Astrocyte (in vitro differentiated cells and primary cell): ENCODE measurements at regions not wholly inside any gene's neighbourhood (a gene's known extent, or its start where the extent isn't known, plus 50 kb on each side); places are given as distances from the start of the nearest gene placed in this dataset.
"Not testable (repeated sequence)": the region's sequence is repeated elsewhere in the genome, so short reads cannot be mapped to it uniquely, and the experiment has no call there.

Experiments
- DNase-seq: peaks from one replicate; pipeline ENCODE4 v3.0.0-alpha.2; 2010; ENCODE audit warnings: low read depth
- FAIRE-seq: peaks from 2 replicates; lab custom pipeline; 2011; peaks lifted over from hg19 to GRCh38; lab: Jason Lieb, UNC
- H2AFZ ChIP-seq: 2 replicates; pipeline ENCODE4 v1.6.0; 2012; ENCODE audit warnings: low read depth, low read length, inconsistent platforms
- H3K27ac ChIP-seq: 2 replicates; pipeline ENCODE4 v1.5.1; 2011; ENCODE audit warnings: low read depth, low read length, inconsistent platforms
- H3K27me3 ChIP-seq: 2 replicates; pipeline ENCODE4 v1.6.0; 2011; ENCODE audit warnings: low read length, inconsistent platforms; ENCODE audit not compliant: insufficient read depth
- H3K36me3 ChIP-seq: 2 replicates; pipeline ENCODE4 v1.5.1; 2011; ENCODE audit warnings: low read length, inconsistent platforms; ENCODE audit not compliant: insufficient read depth
- H3K4me1 ChIP-seq: 2 replicates; pipeline ENCODE4 v1.5.1; 2011; ENCODE audit warnings: low read length, inconsistent platforms; ENCODE audit not compliant: insufficient read depth
- H3K4me2 ChIP-seq: 2 replicates; pipeline ENCODE4 v1.6.0; 2012; ENCODE audit warnings: low read length, inconsistent platforms
- H3K4me3 ChIP-seq: 2 replicates; pipeline ENCODE4 v1.5.1; 2011; ENCODE audit warnings: low read depth, mild to moderate bottlenecking, low read length, inconsistent platforms; ENCODE audit not compliant: insufficient read depth
- H3K79me2 ChIP-seq: 2 replicates; pipeline ENCODE4 v1.6.0; 2012; ENCODE audit warnings: mild to moderate bottlenecking, low read length, inconsistent platforms; ENCODE audit not compliant: insufficient read depth
- H3K9ac ChIP-seq: 2 replicates; pipeline ENCODE4 v1.6.0; 2012; ENCODE audit warnings: mild to moderate bottlenecking, low read length, inconsistent platforms
- H3K9me3 ChIP-seq: 2 replicates; pipeline ENCODE4 v1.5.1; 2012; ENCODE audit warnings: low read depth, mild to moderate bottlenecking, low read length, inconsistent platforms; ENCODE audit not compliant: insufficient read depth
- H4K20me1 ChIP-seq: 2 replicates; pipeline ENCODE4 v1.6.0; 2012; ENCODE audit warnings: low read length, inconsistent platforms; ENCODE audit not compliant: insufficient read depth
- H3K27ac Mint-ChIP-seq: one replicate; pipeline ENCODE4 v1.8.0; 2021; ENCODE audit warnings: mild to moderate bottlenecking, mixed read lengths; ENCODE audit not compliant: unreplicated experiment
- H3K27me3 Mint-ChIP-seq: one replicate; pipeline ENCODE4 v1.8.0; 2021; ENCODE audit warnings: low read depth, mixed read lengths; ENCODE audit not compliant: unreplicated experiment
- H3K36me3 Mint-ChIP-seq: one replicate; pipeline ENCODE4 v1.8.0; 2021; ENCODE audit warnings: low read depth, mixed read lengths; ENCODE audit not compliant: unreplicated experiment
- H3K4me1 Mint-ChIP-seq: one replicate; pipeline ENCODE4 v1.8.0; 2021; ENCODE audit warnings: low read depth, mixed read lengths; ENCODE audit not compliant: unreplicated experiment
- H3K4me3 Mint-ChIP-seq: one replicate; pipeline ENCODE4 v1.8.0; 2021; ENCODE audit warnings: mild to moderate bottlenecking, moderate library complexity, mixed read lengths; ENCODE audit not compliant: unreplicated experiment
- H3K9me3 Mint-ChIP-seq: one replicate; pipeline ENCODE4 v1.8.0; 2021; ENCODE audit warnings: mild to moderate bottlenecking, mixed read lengths; ENCODE audit not compliant: unreplicated experiment
- EZH2 ChIP-seq: IDR thresholded peaks from 2 replicates; pipeline ENCODE4 v1.6.1; 2012; ENCODE audit warnings: mild to moderate bottlenecking, low read length, inconsistent platforms; ENCODE audit not compliant: insufficient read depth
- TF ChIP-seq, protein P1 (sequence below): IDR thresholded peaks from 2 replicates; pipeline ENCODE4 v1.5.1; 2011; ENCODE audit warnings: low read depth, mild to moderate bottlenecking, inconsistent platforms, low read length, moderate library complexity; ENCODE audit not compliant: insufficient read depth

DNA sequence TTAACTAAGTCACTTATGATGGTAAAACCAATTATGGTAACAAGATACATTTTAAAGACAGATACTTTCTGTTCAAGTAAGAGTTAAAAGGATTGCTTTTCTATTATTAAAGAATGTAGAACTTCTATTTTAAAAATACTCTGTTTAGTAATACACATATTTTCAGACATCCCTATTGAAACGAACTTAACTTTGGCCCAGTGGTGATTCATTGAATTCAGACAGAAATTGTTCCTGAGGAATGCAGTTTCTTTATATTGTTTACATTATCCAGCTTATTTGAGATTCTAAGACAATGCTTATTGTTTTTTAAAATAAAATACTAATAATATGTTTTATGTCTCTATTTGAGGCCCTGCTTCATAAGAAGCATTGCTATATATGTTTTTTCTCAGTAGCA is 816.4 kb downstream of the SEMA5A start:
- no peak overlapping the region for H3K4me3 Mint-ChIP-seq
- Histone ChIP-seq H3K4me2 (no peak overlapping the region), H3K4me3 (no peak overlapping the region), H2AFZ (no peak overlapping the region), H3K79me2 (no peaks in the 10 kb centered on the region), H3K36me3 (no peaks in the 10 kb centered on the region), H3K27ac (peak overlapping the region; percentile 58), H4K20me1 (no peaks in the 10 kb centered on the region), H3K27me3 (no peaks in the 10 kb centered on the region), H3K9ac (no peak overlapping the region), H3K9me3 (no peaks in the 10 kb centered on the region), H3K4me1 (peaks cover 5% of the 10 kb centered on the region)
- peaks cover 5% of the 10 kb centered on the region for H3K4me1 Mint-ChIP-seq
- H3K36me3 Mint-ChIP-seq: peaks cover 3% of the 10 kb centered on the region
- peaks cover 16% of the 10 kb centered on the region for H3K9me3 Mint-ChIP-seq
- peak; percentile 5 for FAIRE-seq
- no peak overlapping the region for H3K27ac Mint-ChIP-seq
- TF ChIP-seq EZH2: no peak
- TF ChIP-seq, protein P1, sequence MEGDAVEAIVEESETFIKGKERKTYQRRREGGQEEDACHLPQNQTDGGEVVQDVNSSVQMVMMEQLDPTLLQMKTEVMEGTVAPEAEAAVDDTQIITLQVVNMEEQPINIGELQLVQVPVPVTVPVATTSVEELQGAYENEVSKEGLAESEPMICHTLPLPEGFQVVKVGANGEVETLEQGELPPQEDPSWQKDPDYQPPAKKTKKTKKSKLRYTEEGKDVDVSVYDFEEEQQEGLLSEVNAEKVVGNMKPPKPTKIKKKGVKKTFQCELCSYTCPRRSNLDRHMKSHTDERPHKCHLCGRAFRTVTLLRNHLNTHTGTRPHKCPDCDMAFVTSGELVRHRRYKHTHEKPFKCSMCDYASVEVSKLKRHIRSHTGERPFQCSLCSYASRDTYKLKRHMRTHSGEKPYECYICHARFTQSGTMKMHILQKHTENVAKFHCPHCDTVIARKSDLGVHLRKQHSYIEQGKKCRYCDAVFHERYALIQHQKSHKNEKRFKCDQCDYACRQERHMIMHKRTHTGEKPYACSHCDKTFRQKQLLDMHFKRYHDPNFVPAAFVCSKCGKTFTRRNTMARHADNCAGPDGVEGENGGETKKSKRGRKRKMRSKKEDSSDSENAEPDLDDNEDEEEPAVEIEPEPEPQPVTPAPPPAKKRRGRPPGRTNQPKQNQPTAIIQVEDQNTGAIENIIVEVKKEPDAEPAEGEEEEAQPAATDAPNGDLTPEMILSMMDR: no peak
- DNase-seq: peak; percentile 53
- H3K27me3 Mint-ChIP-seq: peaks cover 3% of the 10 kb centered on the region

DNA sequence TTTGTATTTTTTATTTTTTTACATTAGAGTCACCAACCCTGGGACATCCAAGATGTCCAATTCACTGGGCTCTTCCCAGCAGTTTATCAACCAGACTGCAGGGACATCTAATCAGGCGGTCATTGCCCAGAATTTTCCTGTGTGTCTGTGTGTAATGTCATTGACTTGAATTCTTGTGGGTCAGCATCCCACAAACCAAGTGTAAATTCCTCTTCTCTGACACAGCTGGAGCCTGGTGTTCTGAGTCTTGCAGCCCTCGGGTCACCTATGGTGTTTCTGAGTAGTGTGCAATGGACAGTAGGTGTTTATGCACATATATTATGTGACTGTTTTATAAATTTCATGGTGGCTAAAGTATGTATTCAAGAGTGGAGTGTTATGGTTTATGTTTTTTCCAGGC is 815.7 kb downstream of the SEMA5A start:
- peak; percentile 70 for FAIRE-seq
- peak overlapping the region; percentile 17 for H3K4me2 ChIP-seq
- Mint-ChIP-seq H3K9me3 (peaks cover 16% of the 10 kb centered on the region), H3K4me1 (peaks cover 5% of the 10 kb centered on the region), H3K27ac (peak overlapping the region; percentile 78), H3K36me3 (peaks cover 3% of the 10 kb centered on the region), H3K4me3 (no peak overlapping the region), H3K27me3 (peaks cover 3% of the 10 kb centered on the region)
- no peaks in the 10 kb centered on the region for H3K79me2 ChIP-seq
- peak; percentile 82 for DNase-seq
- H3K4me3 ChIP-seq: no peak overlapping the region
- no peak overlapping the region for H3K9ac ChIP-seq
- TF ChIP-seq, protein P1: no peak
- no peak for TF ChIP-seq EZH2
- peak overlapping the region; percentile 58 for H3K27ac ChIP-seq
- no peaks in the 10 kb centered on the region for H3K27me3 ChIP-seq
- H3K4me1 ChIP-seq: peaks cover 5% of the 10 kb centered on the region
- H3K36me3 ChIP-seq: no peaks in the 10 kb centered on the region
- no peaks in the 10 kb centered on the region for H3K9me3 ChIP-seq
- no peak overlapping the region for H2AFZ ChIP-seq
- H4K20me1 ChIP-seq: no peaks in the 10 kb centered on the region

DNA sequence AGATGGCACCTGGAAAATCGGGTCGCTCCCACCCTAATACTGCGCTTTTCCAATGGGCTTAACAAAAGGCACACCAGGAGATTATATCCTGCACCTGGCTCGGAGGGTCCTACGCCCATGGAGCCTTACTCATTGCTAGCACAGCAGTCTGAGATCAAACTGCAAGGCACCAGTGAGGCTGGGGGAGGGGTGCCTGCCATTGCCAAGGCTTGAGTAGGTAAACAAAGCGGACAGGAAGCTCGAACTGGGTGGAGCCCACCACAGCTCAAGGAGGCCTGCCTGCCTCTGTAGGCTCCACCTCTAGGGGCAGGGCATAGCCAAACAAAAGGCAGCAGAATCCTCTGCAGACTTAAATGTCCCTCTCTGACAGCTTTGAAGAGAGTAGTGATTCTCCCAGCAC is 814.8 kb downstream of the SEMA5A start:
- not testable (repeated sequence) for H4K20me1 ChIP-seq, H3K9ac ChIP-seq, H3K4me3 ChIP-seq, H3K36me3 Mint-ChIP-seq, H3K27ac Mint-ChIP-seq, H3K4me3 Mint-ChIP-seq, H3K4me1 ChIP-seq, H3K4me1 Mint-ChIP-seq, DNase-seq, FAIRE-seq, H3K79me2 ChIP-seq, H3K4me2 ChIP-seq, H3K9me3 ChIP-seq, H3K36me3 ChIP-seq, H3K27me3 Mint-ChIP-seq, H3K27ac ChIP-seq, H3K27me3 ChIP-seq, H2AFZ ChIP-seq
- peaks cover 16% of the 10 kb centered on the region for H3K9me3 Mint-ChIP-seq
